ENCODE measurements at regions not wholly inside any gene's neighbourhood (a gene's known extent, or its start where the extent isn't known, plus 50 kb on each side); places are given as distances from the start of the nearest gene placed in this dataset.

GRCh38 chr18:22703883-22704585 lies 229.1 kb upstream of the RBBP8 start:
- TF ChIP-seq CTCF (IDR thresholded peaks at IDR 0.05; ENCODE audit: low read length) (peak; percentile 83), EZH2phosphoT487 (IDR thresholded peaks at IDR 0.05; ENCODE audit: low read length) (no peak)

Measured in MM.1S (cell line).